Stimulated activated CD4-positive, alpha-beta T cell treated with anti-CD3 and anti-CD28 coated beads, TNF-alpha, amount 100 ng/mL, for 48 hours (primary cell): ENCODE measurements at regions not wholly inside any gene's neighbourhood (a gene's known extent, or its start where the extent isn't known, plus 50 kb on each side); places are given as distances from the start of the nearest gene placed in this dataset.

Experiments
- DNase-seq, 3 donors: peaks; one replicate each; pipeline ENCODE4 v3.0.0-alpha.2; 2020; ENCODE audit warnings: low read depth in 3 of 3

DNA sequence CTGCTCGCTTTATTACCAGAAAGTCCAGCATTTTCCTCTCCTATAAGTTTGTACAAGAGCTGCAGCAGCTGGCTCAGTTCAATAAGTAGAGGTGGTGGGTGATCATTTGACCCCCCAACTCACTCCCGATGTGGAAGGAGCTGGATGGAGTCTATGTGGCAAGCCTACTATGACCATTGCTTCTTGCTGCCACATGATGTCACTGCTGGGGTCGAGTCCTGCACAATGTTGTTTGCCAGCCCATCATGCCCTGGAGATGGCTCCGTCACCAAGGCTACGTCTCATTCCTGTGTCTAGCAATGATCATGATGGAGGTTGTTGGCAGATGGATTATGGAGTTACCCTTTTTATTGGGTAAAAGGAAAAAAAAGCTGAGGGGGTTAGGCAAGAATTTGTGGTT is 266.3 kb downstream of the PSAT1 start:
- no peak for DNase-seq

DNA sequence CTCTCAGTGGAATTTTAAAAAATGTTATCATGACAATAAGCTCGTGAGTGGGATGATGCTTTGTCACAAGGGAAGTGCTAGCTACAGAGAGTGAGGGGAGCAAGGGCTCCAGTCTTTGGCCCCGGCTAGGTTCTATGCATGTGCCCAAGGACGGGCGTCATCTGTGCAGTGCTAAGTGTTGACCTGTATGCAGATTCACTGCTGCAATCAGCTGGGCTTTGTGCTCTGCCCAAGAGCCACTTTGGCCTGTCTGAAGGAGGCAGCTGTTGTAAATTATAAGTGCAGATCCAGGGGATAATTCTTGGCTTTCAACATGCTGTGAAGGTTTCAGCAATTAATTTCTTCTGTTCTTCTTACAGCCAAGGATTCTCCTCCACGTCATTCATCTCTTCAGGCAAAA is 268.6 kb downstream of the PSAT1 start:
- no peak for DNase-seq

- no peak for DNase-seq
Observed at GRCh38 chr9:78566521-78566920, 269.6 kb downstream of the PSAT1 start.

- no peak for DNase-seq
Observed at GRCh38 chr9:78566948-78567675, 270.2 kb downstream of the PSAT1 start.

DNA sequence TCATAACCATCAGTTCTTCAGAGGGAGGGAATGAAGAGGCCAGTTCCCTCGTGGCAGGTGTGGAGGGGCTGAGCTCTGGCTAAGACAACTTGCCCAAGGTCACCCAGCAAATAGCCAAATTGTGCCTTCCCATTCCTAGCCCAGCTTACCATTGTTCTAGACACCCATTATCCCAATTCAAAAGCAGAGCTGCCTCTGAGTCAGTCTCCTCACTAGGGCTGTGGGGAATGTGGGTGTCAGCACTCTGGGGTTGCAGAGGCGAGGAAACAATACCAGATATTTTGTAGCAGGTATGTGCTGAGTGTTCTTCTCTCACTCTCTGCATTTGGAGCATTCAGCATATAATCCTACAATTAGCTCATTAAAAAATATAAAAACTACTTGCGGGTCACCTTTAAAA is 270.8 kb downstream of the PSAT1 start:
- DNase-seq = no peak

DNA sequence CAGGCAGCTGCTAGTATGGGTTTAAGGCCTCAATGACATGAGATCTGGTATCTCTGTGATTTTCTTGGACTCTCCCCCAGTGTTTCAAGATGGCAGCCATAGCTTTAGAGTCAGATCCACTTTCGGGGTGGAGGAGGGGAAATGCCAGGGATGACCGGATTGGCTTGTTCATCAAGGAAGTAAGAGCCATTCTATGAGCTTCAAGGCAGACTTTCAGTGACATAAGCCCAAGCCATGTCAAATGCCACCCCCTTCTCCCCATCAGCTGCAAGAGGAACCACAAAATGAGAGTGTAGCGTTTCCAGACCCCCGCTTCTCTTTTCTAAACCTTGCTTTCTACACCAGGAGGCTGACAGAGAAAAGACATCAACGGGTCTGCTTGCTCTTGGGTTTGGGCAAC is 271.8 kb downstream of the PSAT1 start:
- no peak for DNase-seq

- DNase-seq = no peak
Observed at GRCh38 chr9:78572266-78572665, 275.3 kb downstream of the PSAT1 start.

DNA sequence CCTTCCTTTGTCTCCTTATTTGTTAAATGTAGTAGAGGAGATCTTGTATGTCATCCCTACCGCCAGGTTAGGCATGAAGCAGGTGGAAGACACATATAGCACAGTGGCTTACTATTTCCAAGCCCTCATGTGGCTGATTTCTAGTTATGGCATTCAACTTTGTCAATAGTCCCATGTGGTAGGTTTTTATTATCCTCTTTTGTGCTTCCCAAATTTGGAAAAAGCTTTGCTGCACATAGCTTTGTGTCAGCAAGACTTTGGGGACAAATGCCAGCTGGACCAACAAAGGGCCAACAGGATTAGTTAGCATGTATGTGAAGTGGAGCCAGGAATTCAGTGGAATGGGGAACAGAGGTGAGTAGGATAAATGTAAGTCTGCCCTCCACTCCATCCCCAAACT is 276.3 kb downstream of the PSAT1 start:
- no peak for DNase-seq

GRCh38 chr9:78573669-78574068 is 276.7 kb downstream of the PSAT1 start:
- no peak for DNase-seq

- DNase-seq = no peak
Observed at GRCh38 chr9:78574354-78575045, 277.6 kb downstream of the PSAT1 start.

DNA sequence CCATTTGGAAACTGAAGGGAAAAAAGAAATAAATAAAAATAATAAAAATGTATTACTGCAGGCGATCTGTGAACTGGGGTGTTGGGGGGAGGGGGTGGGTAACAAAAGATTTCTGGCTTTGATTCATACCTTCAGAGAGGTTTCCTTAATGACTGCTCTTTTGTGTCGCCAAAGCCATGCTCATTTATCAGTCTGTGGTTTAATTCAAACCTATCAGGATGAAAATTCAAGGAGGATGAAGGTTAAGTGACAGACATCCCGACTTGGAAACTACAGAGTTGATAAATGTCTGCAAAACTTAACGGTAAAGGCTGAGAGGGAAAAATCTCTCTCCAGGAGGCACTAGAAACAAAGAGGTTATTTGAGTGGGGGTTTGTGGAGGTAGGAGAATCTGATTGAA is 278.2 kb downstream of the PSAT1 start:
- no peak for DNase-seq

- no peak for DNase-seq
Observed at GRCh38 chr9:78575771-78576170, 278.8 kb downstream of the PSAT1 start.

- DNase-seq = no peak
Observed at GRCh38 chr9:78577156-78577906, 280.4 kb downstream of the PSAT1 start.

- DNase-seq = no peak
Observed at GRCh38 chr9:78578072-78578471, 281.1 kb downstream of the PSAT1 start.

DNA sequence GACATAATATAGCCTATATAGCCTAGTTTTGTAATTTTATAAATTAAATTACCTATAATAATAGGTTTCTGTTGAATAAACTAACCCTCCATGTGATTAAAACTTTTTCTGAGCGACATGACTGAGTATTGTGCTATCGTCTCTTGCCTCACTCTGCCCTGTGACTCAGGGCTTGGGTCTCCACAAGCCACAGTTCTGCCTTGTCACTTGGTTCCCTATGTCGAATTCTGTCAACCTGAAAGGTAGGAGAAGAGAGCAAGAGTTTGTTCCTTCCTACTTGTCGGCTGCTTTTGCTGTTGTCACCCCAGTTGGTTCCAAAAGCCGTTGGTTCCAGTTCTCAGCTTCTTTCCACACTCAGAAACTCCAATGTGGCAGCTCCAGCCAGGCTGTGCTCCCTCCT is 285.9 kb downstream of the PSAT1 start:
- no peak for DNase-seq

GRCh38 chr9:78584589-78584988 is 287.7 kb downstream of the PSAT1 start:
- no peak for DNase-seq

DNA sequence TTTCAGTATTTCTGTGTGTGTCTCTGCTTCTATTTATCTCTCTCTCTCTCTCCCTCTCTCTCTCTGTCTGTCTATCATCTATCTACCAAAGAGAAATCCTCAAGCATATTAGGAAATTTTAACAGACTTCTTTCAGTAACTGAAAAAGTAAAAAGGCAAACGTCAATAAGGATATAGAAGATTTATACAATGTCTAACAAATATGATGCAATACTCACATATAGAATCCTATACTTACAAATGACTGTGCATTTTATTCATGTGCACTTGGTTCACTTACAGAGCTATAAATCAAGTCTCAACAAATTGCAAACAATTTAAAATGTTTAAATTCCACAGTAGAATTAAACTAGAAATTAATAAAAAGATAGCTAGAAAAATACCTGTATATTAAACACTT is 289.0 kb downstream of the PSAT1 start:
- no peak for DNase-seq

DNA sequence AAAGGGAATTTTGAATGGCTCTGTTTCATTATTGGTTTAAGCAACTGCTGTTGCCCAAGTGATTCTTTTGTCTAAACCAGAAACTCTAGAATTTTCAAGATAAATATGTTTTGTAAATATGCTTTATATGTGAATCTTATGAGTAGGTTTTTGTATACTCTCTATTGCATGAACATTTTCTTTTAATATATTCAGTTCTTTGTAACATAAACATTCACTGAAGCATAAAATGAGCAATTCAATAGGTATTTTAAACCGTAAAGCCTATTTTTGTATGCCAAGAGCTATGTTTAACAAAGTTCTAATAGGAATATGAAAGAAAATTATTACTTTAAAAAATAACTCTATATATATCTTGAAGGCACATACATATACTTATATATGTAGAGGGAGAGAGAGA is 293.1 kb downstream of the PSAT1 start:
- DNase-seq = no peak

- no peak for DNase-seq
Observed at GRCh38 chr9:78592811-78593210, 295.9 kb downstream of the PSAT1 start.

GRCh38 chr9:78595200-78595945 is 298.4 kb downstream of the PSAT1 start:
- no peak for DNase-seq

GRCh38 chr9:78596346-78596745 is 299.4 kb downstream of the PSAT1 start:
- DNase-seq = no peak

DNA sequence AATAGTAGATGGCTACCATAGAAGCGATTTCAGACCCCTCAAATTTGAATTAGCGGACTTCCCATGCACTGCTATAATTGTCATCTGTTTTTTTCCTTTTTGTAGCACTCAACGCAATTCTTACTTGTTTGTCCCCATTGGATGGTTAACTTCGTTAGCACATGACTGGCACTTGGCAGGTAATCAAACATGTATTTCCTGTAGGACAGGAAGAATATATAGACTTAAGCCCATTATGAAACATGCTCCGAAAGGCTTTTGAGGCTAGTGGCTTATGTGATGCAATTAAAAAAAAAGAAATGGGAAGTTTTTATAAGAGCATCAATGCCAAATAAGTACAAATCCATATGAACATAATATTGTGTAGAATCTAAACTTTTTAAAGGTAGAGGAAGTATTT is 301.2 kb downstream of the PSAT1 start:
- no peak for DNase-seq
